ENCODE measurements at regions not wholly inside any gene's neighbourhood (a gene's known extent, or its start where the extent isn't known, plus 50 kb on each side); places are given as distances from the start of the nearest gene placed in this dataset.

GRCh38 chr4:106806158-106806797, 229.8 kb downstream of the DKK2 start:
- no peak for TF ChIP-seq GATA2 (IDR thresholded peaks at IDR 0.05; ENCODE audit: low read depth, low read length)
- no peak for TF ChIP-seq GATA3 (IDR thresholded peaks at IDR 0.05; ENCODE audit: low read depth, low read length)

Measured in SH-SY5Y (cell line).